Parathyroid adenoma (tissue), 2 donors: ENCODE measurements at regions not wholly inside any gene's neighbourhood (a gene's known extent, or its start where the extent isn't known, plus 50 kb on each side); places are given as distances from the start of the nearest gene placed in this dataset.

Experiments
- H2AFZ ChIP-seq: fragments of 300-600 bp; sonication (generic); one replicate; pipeline ENCODE4 v1.7.0; 2017; ENCODE audit warnings: antibody characterized with exemption, mild to moderate bottlenecking
- H3K27ac ChIP-seq: fragments of 300-600 bp; sonication (generic); one replicate; pipeline ENCODE4 v1.7.0; 2017
- H3K27me3 ChIP-seq: fragments of 300-600 bp; sonication (generic); one replicate; pipeline ENCODE4 v1.7.0; 2017; ENCODE audit warnings: low read length; ENCODE audit not compliant: control insufficient read depth, insufficient read depth
- H3K36me3 ChIP-seq: fragments of 300-600 bp; sonication (generic); one replicate; pipeline ENCODE4 v1.7.0; 2017; ENCODE audit warnings: low read length; ENCODE audit not compliant: control insufficient read depth, insufficient read depth
- H3K4me1 ChIP-seq: fragments of 300-600 bp; sonication (generic); one replicate; pipeline ENCODE4 v1.7.0; 2017; ENCODE audit warnings: control low read depth
- H3K4me2 ChIP-seq: fragments of 300-600 bp; sonication (generic); one replicate; pipeline ENCODE4 v1.7.0; 2017; ENCODE audit warnings: low read length
- H3K4me3 ChIP-seq: fragments of 300-600 bp; sonication (generic); one replicate; pipeline ENCODE4 v1.7.0; 2017; ENCODE audit warnings: low read depth, low read length
- H3K79me2 ChIP-seq: fragments of 300-600 bp; sonication (generic); one replicate; pipeline ENCODE4 v1.7.0; 2017; ENCODE audit warnings: control low read depth
- H3K9ac ChIP-seq: fragments of 300-600 bp; sonication (generic); one replicate; pipeline ENCODE4 v1.7.0; 2017; ENCODE audit warnings: mild to moderate bottlenecking
- H3K9me3 ChIP-seq: fragments of 300-600 bp; sonication (generic); one replicate; pipeline ENCODE4 v1.7.0; 2017; ENCODE audit warnings: low read length; ENCODE audit not compliant: control insufficient read depth
- TF ChIP-seq, protein P1 (sequence below): fragments of 300-600 bp; sonication (generic); IDR thresholded peaks from one replicate; pipeline ENCODE4 v1.7.0; 2017; ENCODE audit warnings: antibody characterized with exemption, mild to moderate bottlenecking
- donor health status: primary hyperparathyroidism.

DNA sequence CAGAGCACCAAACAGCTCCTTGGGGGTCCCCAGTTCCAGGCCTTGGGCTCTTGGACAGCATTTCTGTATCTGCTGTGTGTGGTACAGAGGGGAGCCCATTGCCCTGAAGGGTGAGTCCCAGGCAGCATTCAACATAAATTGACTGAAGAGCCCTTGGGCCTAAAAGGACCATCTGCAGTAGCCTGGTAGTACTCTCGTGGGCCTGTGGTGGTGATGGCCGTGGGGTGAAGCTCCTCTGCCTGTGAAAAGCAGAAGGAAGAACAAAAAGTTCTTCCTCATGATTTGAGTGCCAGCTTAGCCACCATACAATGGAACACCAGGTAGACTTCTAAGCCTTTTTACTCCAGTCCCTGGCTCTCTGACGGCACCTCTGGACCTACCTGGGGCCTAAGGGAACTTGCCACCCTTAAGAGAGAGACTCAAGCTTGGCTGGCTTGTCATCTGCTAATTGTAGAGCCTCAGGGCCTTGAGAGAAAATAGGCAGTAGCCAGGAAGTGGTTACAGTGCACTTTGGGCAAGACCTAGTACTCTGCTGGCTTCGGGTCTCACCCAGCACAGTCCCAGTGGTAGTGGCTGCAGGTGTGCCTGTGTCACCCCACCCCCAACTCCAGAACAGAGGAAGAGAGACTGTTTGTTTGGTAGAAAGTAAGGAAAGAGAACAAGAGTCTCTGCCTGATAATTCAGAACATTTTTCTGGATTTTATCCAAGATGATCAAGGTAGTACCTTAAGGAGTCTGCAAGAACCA is 84.6 kb upstream of the CERS6 start:
- TF ChIP-seq, protein P1, sequence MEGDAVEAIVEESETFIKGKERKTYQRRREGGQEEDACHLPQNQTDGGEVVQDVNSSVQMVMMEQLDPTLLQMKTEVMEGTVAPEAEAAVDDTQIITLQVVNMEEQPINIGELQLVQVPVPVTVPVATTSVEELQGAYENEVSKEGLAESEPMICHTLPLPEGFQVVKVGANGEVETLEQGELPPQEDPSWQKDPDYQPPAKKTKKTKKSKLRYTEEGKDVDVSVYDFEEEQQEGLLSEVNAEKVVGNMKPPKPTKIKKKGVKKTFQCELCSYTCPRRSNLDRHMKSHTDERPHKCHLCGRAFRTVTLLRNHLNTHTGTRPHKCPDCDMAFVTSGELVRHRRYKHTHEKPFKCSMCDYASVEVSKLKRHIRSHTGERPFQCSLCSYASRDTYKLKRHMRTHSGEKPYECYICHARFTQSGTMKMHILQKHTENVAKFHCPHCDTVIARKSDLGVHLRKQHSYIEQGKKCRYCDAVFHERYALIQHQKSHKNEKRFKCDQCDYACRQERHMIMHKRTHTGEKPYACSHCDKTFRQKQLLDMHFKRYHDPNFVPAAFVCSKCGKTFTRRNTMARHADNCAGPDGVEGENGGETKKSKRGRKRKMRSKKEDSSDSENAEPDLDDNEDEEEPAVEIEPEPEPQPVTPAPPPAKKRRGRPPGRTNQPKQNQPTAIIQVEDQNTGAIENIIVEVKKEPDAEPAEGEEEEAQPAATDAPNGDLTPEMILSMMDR = no peak
- Histone ChIP-seq H3K4me2 (no peak overlapping the region), H2AFZ (no peak overlapping the region), H3K4me3 (no peak overlapping the region), H3K9me3 (no peaks in the 10 kb centered on the region), H3K36me3 (no peaks in the 10 kb centered on the region), H3K4me1 (no peaks in the 10 kb centered on the region), H3K27ac (no peak overlapping the region), H3K79me2 (no peaks in the 10 kb centered on the region), H3K9ac (no peak overlapping the region), H3K27me3 (no peaks in the 10 kb centered on the region)

DNA sequence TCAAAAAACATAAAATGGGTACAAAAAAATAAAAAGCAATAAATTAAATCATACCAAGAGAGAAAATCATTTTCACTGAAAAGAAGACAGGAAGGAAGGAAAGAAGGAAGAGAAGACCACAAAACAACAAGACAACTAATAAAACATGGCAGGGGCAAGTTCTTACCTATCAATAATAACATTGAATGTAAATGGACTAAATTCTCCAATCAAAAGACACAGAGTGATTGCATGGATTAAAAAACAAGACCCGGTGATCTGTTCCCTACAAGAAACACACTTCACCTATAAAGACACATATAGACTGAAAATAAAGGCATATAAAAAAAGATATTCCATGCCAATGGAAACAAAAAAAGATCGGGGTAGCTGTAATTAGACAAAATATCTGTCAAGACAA is 82.6 kb upstream of the CERS6 start:
- Histone ChIP-seq H3K27ac (no peak overlapping the region), H3K36me3 (no peaks in the 10 kb centered on the region), H3K9me3 (no peaks in the 10 kb centered on the region), H3K4me3 (no peak overlapping the region), H3K4me2 (no peak overlapping the region), H3K9ac (no peak overlapping the region), H3K4me1 (no peaks in the 10 kb centered on the region), H3K79me2 (no peaks in the 10 kb centered on the region), H2AFZ (no peak overlapping the region), H3K27me3 (no peaks in the 10 kb centered on the region)
- TF ChIP-seq, protein P1 = no peak

DNA sequence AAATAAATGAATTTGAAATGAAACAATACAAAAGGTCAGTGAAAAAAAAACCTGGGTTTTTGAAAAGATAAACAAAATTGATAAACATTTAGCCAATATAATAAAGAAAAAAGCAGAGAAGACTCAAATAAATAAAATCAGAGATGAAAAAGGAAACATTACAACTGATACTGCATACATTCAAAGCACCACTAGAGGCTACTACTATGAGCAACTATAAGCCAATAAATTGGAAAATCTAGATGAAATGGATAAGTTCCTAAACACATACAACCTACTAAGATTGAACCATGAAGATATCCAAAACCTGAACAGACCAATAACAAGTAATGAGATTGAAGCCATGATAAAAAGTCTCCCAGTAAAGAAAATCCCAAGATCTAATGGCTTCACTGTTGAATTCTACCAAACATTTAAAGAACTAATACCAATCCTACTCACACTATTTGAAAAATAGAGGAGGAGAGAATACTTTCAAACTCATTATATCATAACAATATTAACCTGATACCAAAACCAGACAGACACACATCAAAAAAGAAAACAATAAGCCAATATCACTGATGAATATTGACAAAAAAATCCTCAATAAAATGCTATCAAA is 80.8 kb upstream of the CERS6 start:
- no peaks in the 10 kb centered on the region for H3K27me3 ChIP-seq
- H3K4me2 ChIP-seq = no peak overlapping the region
- TF ChIP-seq, protein P1 = no peak
- no peaks in the 10 kb centered on the region for H3K36me3 ChIP-seq
- no peaks in the 10 kb centered on the region for H3K79me2 ChIP-seq
- H2AFZ ChIP-seq = no peak overlapping the region
- H3K4me3 ChIP-seq = no peak overlapping the region
- H3K4me1 ChIP-seq = no peaks in the 10 kb centered on the region
- H3K9me3 ChIP-seq = no peaks in the 10 kb centered on the region
- no peak overlapping the region for H3K27ac ChIP-seq
- H3K9ac ChIP-seq = no peak overlapping the region

DNA sequence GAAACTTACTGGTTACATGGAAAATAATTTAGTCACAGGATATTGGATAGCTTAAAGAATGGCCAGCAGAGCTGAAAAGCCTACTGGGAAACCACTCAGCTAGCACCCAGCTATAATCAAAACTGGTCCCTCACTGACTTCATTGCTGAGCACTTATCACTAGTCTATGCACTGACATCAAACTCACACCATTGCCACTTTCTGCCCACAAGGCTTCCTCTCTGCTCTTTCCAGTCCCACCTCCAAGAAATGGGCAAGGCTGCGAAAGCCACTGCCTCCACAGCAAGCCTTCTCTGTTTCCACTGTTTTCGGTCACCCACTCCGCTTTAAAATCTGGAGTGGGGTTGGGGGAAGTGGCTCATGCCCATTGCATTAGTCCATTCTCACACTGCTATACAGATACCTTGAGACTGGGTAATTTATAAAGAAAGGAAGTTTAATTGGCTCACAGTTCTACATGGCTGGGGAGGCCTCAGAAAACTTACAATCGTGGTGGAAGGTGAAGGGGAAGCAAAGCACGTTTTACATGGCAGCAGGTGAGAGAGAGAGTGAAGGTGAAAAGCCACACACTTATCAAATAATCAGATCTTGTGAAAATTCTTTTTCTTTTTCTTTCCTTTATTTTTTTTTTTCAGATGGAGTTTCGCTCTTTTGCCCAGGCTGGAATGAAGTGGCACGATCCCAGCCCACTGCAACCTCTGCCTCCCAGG is 77.0 kb upstream of the CERS6 start:
- Histone ChIP-seq H3K9me3 (no peaks in the 10 kb centered on the region), H3K27ac (no peak overlapping the region), H3K4me3 (no peak overlapping the region), H3K27me3 (no peaks in the 10 kb centered on the region), H3K79me2 (no peaks in the 10 kb centered on the region), H3K9ac (no peak overlapping the region), H3K4me1 (no peaks in the 10 kb centered on the region), H3K36me3 (no peaks in the 10 kb centered on the region), H3K4me2 (no peak overlapping the region), H2AFZ (no peak overlapping the region)
- TF ChIP-seq, protein P1 = no peak
